Mammary epithelial cell (primary cell): ENCODE measurements at regions not wholly inside any gene's neighbourhood (a gene's known extent, or its start where the extent isn't known, plus 50 kb on each side); places are given as distances from the start of the nearest gene placed in this dataset.

Source experiments
- EZH2 ChIP-seq: IDR thresholded peaks from 2 replicates; pipeline ENCODE4 v1.6.1; 2012; ENCODE audit warnings: low read length, inconsistent platforms, borderline replicate concordance
- TF ChIP-seq, protein P1 (sequence below), 2 donors: IDR thresholded peaks in 1 of 2; conservative IDR thresholded peaks in 1 of 2; 2 replicates each; pipeline ENCODE4 v1.5.1; 2011 to 2012; ENCODE audit warnings: inconsistent platforms in 2 of 2, low read length in 2 of 2, mild to moderate bottlenecking in 2 of 2, control low read depth in 1 of 2, low read depth in 1 of 2; ENCODE audit not compliant: insufficient read depth in 1 of 2; ENCODE audit errors: extremely low read depth in 1 of 2

DNA sequence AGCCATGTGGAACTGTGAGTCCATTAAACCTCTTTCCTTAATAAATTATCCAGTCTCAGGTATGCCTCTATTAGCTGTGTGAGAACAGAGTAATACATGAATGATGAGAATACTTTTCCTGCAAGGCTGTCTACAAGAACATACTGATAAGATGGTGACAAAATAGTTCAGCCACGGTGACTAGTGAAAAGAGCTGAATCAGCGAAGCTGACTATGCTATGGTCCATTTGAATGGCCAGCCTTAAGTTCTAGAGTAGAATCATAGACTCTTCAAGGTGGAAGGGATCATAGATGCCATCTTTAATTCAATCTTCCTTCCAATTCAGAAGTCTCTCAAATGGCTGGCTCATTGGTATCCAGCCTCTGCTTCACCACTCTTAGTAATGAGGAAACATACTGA is 163.3 kb downstream of the SPANXN1 start:
- TF ChIP-seq EZH2: no peak
- TF ChIP-seq, protein P1, sequence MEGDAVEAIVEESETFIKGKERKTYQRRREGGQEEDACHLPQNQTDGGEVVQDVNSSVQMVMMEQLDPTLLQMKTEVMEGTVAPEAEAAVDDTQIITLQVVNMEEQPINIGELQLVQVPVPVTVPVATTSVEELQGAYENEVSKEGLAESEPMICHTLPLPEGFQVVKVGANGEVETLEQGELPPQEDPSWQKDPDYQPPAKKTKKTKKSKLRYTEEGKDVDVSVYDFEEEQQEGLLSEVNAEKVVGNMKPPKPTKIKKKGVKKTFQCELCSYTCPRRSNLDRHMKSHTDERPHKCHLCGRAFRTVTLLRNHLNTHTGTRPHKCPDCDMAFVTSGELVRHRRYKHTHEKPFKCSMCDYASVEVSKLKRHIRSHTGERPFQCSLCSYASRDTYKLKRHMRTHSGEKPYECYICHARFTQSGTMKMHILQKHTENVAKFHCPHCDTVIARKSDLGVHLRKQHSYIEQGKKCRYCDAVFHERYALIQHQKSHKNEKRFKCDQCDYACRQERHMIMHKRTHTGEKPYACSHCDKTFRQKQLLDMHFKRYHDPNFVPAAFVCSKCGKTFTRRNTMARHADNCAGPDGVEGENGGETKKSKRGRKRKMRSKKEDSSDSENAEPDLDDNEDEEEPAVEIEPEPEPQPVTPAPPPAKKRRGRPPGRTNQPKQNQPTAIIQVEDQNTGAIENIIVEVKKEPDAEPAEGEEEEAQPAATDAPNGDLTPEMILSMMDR (conservative IDR thresholded peaks at IDR 0.05 in 1 of 2, IDR thresholded peaks at IDR 0.05 in 1 of 2; ENCODE audit: extremely low read depth in 1 of 2, insufficient read depth in 1 of 2, low read depth in 1 of 2, low read length in 2 of 2): no peak
